Lower lobe of right lung (tissue), 2 donors: ENCODE measurements at regions not wholly inside any gene's neighbourhood (a gene's known extent, or its start where the extent isn't known, plus 50 kb on each side); places are given as distances from the start of the nearest gene placed in this dataset.

Experiments
- ATAC-seq, 2 donors: fragments of 200-7000 bp; cut with Tn5 transposase; one replicate each; pipeline ENCODE4 v1.9.1; 2020 to 2022; ENCODE audit warnings: mild to moderate bottlenecking in 2 of 2, moderate library complexity in 2 of 2
- DNase-seq: peaks from one replicate; pipeline ENCODE4 v3.0.0-alpha.2; 2020
- H3K27ac ChIP-seq: fragments of 200-600 bp; one replicate; pipeline ENCODE4 v1.8.0; 2022
- H3K27me3 ChIP-seq: fragments of 200-600 bp; one replicate; pipeline ENCODE4 v1.8.0; 2022; ENCODE audit warnings: low read depth
- H3K36me3 ChIP-seq: fragments of 200-600 bp; one replicate; pipeline ENCODE4 v1.8.0; 2022; ENCODE audit warnings: mild to moderate bottlenecking
- H3K4me1 ChIP-seq: fragments of 200-600 bp; one replicate; pipeline ENCODE4 v1.8.0; 2022
- H3K4me3 ChIP-seq: fragments of 200-600 bp; one replicate; pipeline ENCODE4 v1.8.0; 2022; ENCODE audit warnings: mild to moderate bottlenecking
- H3K9me3 ChIP-seq: fragments of 200-600 bp; one replicate; pipeline ENCODE4 v1.8.0; 2022
- intact Hi-C: fragments of 100-400 bp; cut with DNase I; formaldehyde crosslinking; loops from one replicate; pipeline ENCODE4 v1.11.0; 2022
- TF ChIP-seq, protein P1 (sequence below): fragments of 200-600 bp; IDR thresholded peaks from one replicate; pipeline ENCODE4 v1.8.0; 2022; ENCODE audit warnings: antibody characterized with exemption, mild to moderate bottlenecking
- donor health status: DM: no; HTN: yes; CAD: no; lungs with severe emphysema.

DNA sequence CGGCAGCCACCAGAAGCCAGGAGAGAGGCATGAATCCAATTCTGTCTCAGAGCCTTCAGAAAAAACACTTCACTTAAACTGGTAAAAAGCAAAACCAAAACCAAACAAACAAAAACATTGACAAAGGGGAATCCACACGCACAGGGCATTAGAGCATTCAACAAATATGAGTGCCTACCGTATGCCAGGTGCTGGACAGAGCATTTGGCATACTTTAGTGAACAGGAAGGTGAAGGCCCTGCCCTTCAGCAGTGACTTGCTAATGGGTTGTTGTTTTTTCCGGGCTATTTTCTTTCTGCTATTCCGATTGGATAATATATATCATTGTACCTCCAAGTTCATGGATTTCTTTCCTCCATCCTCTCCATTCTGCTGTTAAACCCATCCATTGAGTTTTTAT is 71.7 kb upstream of the RUFY1 start:
- H3K4me3 ChIP-seq: no peak overlapping the region
- TF ChIP-seq, protein P1, sequence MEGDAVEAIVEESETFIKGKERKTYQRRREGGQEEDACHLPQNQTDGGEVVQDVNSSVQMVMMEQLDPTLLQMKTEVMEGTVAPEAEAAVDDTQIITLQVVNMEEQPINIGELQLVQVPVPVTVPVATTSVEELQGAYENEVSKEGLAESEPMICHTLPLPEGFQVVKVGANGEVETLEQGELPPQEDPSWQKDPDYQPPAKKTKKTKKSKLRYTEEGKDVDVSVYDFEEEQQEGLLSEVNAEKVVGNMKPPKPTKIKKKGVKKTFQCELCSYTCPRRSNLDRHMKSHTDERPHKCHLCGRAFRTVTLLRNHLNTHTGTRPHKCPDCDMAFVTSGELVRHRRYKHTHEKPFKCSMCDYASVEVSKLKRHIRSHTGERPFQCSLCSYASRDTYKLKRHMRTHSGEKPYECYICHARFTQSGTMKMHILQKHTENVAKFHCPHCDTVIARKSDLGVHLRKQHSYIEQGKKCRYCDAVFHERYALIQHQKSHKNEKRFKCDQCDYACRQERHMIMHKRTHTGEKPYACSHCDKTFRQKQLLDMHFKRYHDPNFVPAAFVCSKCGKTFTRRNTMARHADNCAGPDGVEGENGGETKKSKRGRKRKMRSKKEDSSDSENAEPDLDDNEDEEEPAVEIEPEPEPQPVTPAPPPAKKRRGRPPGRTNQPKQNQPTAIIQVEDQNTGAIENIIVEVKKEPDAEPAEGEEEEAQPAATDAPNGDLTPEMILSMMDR: no peak
- DNase-seq (no peak), ATAC-seq (no peak)
- intact Hi-C loops: no loop called here
- H3K36me3 ChIP-seq: no peaks in the 10 kb centered on the region
- peaks cover 5% of the 10 kb centered on the region for H3K27me3 ChIP-seq
- H3K27ac ChIP-seq: no peak overlapping the region
- H3K9me3 ChIP-seq: no peaks in the 10 kb centered on the region
- no peaks in the 10 kb centered on the region for H3K4me1 ChIP-seq

DNA sequence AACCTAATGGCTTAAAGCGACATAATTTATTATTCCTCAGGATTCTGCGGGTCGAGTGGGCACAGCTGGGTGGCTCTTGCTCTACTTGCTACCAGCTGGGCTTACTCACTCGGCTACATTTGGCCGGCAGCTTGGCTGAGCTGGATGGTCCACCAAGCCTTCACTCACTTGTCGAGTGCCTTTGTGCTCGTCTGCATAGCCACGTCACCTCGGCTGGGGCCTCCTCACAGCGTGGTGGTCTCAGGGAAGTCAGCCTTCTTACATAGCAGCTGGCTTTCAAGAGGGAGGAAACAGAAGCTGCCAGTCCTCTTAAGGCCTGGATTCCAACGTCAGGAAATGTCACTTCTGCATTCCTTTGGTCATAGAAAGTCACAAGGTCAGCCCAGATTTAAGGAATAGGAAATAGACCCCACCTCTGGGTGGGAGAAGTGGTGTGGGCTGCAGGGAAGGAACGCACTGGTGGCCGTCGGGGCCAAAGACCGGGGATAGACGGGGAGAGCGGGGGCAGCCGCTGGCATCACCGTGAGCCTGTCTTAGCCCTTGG is 75.1 kb upstream of the RUFY1 start:
- intact Hi-C loops: no loop called here
- DNase-seq: no peak
- no peaks in the 10 kb centered on the region for H3K36me3 ChIP-seq
- no peak overlapping the region for H3K27ac ChIP-seq
- ATAC-seq: peak; percentile 41 to 44
- peaks cover 5% of the 10 kb centered on the region for H3K27me3 ChIP-seq
- TF ChIP-seq, protein P1: no peak
- H3K4me1 ChIP-seq: no peaks in the 10 kb centered on the region
- no peaks in the 10 kb centered on the region for H3K9me3 ChIP-seq
- H3K4me3 ChIP-seq: no peak overlapping the region

DNA sequence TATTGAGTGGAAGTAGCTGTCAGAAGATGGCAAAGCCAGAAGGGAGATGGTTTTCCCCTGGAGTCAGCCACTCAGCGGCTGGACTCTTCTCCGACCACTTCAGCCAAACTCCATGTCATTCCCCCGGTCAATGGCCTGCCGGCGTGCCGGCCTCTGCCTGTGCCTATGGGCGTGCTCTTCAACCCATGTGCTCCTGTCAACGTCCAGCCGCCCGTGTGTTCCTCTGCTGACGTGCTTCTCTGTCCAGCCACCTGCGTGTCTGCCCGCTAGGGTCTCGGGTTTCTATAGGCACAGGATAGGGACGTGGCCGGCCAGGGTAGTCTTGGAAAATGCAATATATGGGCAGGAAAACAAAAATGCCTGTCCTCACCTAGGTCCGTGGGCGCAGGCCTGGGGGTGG is 77.7 kb upstream of the RUFY1 start:
- Histone ChIP-seq H3K27ac (no peak overlapping the region), H3K4me1 (no peaks in the 10 kb centered on the region), H3K27me3 (peaks cover 5% of the 10 kb centered on the region), H3K9me3 (no peaks in the 10 kb centered on the region), H3K4me3 (no peak overlapping the region), H3K36me3 (no peaks in the 10 kb centered on the region)
- TF ChIP-seq, protein P1: no peak
- ATAC-seq: no peak
- intact Hi-C loops: no loop called here
- DNase-seq: no peak

DNA sequence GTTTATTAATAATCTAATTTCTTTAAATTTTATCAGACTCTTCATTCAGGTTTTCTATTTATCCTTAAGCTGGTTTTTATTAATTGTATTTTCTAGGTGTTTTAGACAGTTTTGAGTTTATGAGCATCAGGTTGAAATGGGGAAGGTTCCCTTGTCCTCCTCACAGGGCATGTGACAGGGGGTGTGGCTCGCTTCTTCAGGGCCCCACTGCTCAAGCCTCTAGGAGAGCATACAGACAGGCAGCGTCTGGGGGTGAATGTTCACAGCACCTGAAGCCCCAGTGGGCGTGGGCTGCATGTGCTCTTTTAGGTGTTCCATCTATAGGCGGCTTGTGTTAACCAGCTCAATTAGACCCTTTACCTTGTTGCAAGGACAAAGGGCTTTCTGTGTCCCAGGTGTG is 78.2 kb upstream of the RUFY1 start:
- no peak overlapping the region for H3K27ac ChIP-seq
- H3K36me3 ChIP-seq: no peaks in the 10 kb centered on the region
- H3K9me3 ChIP-seq: no peaks in the 10 kb centered on the region
- H3K4me3 ChIP-seq: no peak overlapping the region
- no peak for DNase-seq
- peaks cover 5% of the 10 kb centered on the region for H3K27me3 ChIP-seq
- no peaks in the 10 kb centered on the region for H3K4me1 ChIP-seq
- TF ChIP-seq, protein P1: no peak
- no peak for ATAC-seq
- intact Hi-C loops: no loop called here

DNA sequence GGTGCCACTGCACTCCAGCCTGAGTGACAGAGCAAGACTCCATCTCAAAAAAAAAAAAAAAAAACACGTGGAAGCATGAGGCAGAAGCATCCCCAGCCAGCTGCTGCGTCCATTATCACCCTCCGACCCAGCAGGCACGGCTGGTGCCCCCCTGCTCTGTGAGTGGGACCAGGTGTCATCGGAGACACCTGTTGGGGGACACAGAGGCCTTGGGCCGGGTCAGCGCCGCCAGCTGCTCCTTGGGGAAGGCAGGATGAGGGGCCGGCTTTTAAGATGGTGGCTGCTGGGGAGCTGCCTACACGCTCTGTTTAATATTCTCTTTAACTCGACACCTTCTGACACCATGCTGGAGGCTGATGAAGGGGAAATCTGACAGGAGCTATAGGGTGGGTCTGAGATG is 80.2 kb upstream of the RUFY1 start:
- TF ChIP-seq, protein P1: no peak
- no peak for DNase-seq
- no peak for ATAC-seq
- peaks cover 3% of the 10 kb centered on the region for H3K27me3 ChIP-seq
- H3K4me3 ChIP-seq: no peak overlapping the region
- H3K36me3 ChIP-seq: no peaks in the 10 kb centered on the region
- H3K4me1 ChIP-seq: no peaks in the 10 kb centered on the region
- H3K27ac ChIP-seq: no peak overlapping the region
- intact Hi-C loops: no loop called here
- no peaks in the 10 kb centered on the region for H3K9me3 ChIP-seq

DNA sequence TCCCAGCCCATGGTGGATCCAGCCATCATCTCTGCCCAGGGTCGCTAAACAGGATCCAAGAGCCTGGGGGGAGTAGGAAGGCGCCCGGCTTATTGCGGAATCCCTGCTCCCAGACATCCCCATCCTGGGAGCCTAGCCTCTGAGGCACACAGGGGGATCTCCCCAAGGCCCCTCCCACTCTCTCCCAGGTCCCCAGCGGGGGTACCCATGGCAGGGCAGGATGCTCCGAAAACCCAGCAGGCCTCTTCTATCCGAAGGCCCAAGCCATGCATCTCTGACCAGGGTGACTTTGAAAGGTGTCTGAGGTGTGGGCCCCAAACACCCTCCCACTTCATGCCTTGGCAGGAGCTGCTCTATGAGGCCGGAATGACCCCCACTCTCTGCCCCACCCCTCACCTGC is 81.7 kb upstream of the RUFY1 start:
- TF ChIP-seq, protein P1: no peak
- intact Hi-C loops: no loop called here
- no peak for DNase-seq

More for the DNA sequence above, 81.7 kb upstream of the RUFY1 start:
- Histone ChIP-seq H3K27me3 (no peaks in the 10 kb centered on the region), H3K27ac (no peak overlapping the region), H3K36me3 (no peaks in the 10 kb centered on the region), H3K9me3 (no peaks in the 10 kb centered on the region), H3K4me1 (no peaks in the 10 kb centered on the region), H3K4me3 (no peak overlapping the region)
- no peak for ATAC-seq
